ENCODE measurements at regions not wholly inside any gene's neighbourhood (a gene's known extent, or its start where the extent isn't known, plus 50 kb on each side); places are given as distances from the start of the nearest gene placed in this dataset.

GRCh38 chr5:33270671-33271070, 170.1 kb upstream of the TARS1 start:
- Mint-ChIP-seq H3K27ac (no peak overlapping the region), H3K27me3 (ENCODE audit: low read depth in 2 of 2) (no peaks in the 10 kb centered on the region), H3K9me3 (peaks cover 2% of the 10 kb centered on the region in 2 donors), H3K4me3 (no peak overlapping the region), H3K36me3 (no peaks in the 10 kb centered on the region), H3K4me1 (no peaks in the 10 kb centered on the region)
- Histone ChIP-seq H3K27ac (ENCODE audit: low read length) (no peak overlapping the region), H3K9me3 (ENCODE audit: control insufficient read depth, insufficient read depth, low read length) (no peaks in the 10 kb centered on the region), H3K4me3 (ENCODE audit: low read length) (no peak overlapping the region), H3K4me1 (ENCODE audit: control insufficient read depth, insufficient read depth, low read length) (no peaks in the 10 kb centered on the region), H3K36me3 (ENCODE audit: control insufficient read depth, insufficient read depth, low read length) (no peaks in the 10 kb centered on the region), H3K27me3 (ENCODE audit: control insufficient read depth, insufficient read depth, low read length) (no peaks in the 10 kb centered on the region)
- WGBS (ENCODE audit: insufficient coverage), result 43% methylated on average over 1 of the region's 1 CpG
- TF ChIP-seq CTCF (IDR thresholded peaks at IDR 0.05), result no peak
- DNase-seq (no peak), ATAC-seq (no peak)
- intact Hi-C loops (cut with micrococcal nuclease), result no loop called here

- Histone ChIP-seq H3K4me3 (ENCODE audit: low read length) (no peak overlapping the region), H3K4me1 (ENCODE audit: control insufficient read depth, insufficient read depth, low read length) (no peaks in the 10 kb centered on the region), H3K27ac (ENCODE audit: low read length) (no peak overlapping the region), H3K36me3 (ENCODE audit: control insufficient read depth, insufficient read depth, low read length) (no peaks in the 10 kb centered on the region), H3K27me3 (ENCODE audit: control insufficient read depth, insufficient read depth, low read length) (no peaks in the 10 kb centered on the region), H3K9me3 (ENCODE audit: control insufficient read depth, insufficient read depth, low read length) (no peaks in the 10 kb centered on the region)
- no peak overlapping the region for H3K27ac Mint-ChIP-seq
- intact Hi-C loops (cut with micrococcal nuclease), result no loop called here
- H3K27me3 Mint-ChIP-seq (ENCODE audit: low read depth in 2 of 2), result no peaks in the 10 kb centered on the region
- H3K9me3 Mint-ChIP-seq, result peaks cover 2% of the 10 kb centered on the region in 2 donors
- no peak overlapping the region for H3K4me3 Mint-ChIP-seq
- ATAC-seq, result no peak
- no peak for DNase-seq
- TF ChIP-seq CTCF (IDR thresholded peaks at IDR 0.05), result no peak
- no CpG with 5 or more reads among the region's 1 CpG for WGBS (ENCODE audit: insufficient coverage)
- H3K36me3 Mint-ChIP-seq, result no peaks in the 10 kb centered on the region
- H3K4me1 Mint-ChIP-seq, result no peaks in the 10 kb centered on the region
Measured at GRCh38 chr5:33271606-33272005, 169.2 kb upstream of the TARS1 start.

- Mint-ChIP-seq H3K9me3 (peaks cover 2% of the 10 kb centered on the region in 2 donors), H3K36me3 (no peaks in the 10 kb centered on the region), H3K4me1 (no peaks in the 10 kb centered on the region), H3K4me3 (no peak overlapping the region), H3K27ac (no peak overlapping the region), H3K27me3 (ENCODE audit: low read depth in 2 of 2) (no peaks in the 10 kb centered on the region)
- WGBS (ENCODE audit: insufficient coverage), result 94% methylated on average over 2 of the region's 3 CpGs
- no peak for DNase-seq
- no peaks in the 10 kb centered on the region for H3K27me3 ChIP-seq (ENCODE audit: control insufficient read depth, insufficient read depth, low read length)
- intact Hi-C loops (cut with micrococcal nuclease), result no loop called here
- H3K4me3 ChIP-seq (ENCODE audit: low read length), result no peak overlapping the region
- no peaks in the 10 kb centered on the region for H3K4me1 ChIP-seq (ENCODE audit: control insufficient read depth, insufficient read depth, low read length)
- ATAC-seq, result no peak
- H3K36me3 ChIP-seq (ENCODE audit: control insufficient read depth, insufficient read depth, low read length), result no peaks in the 10 kb centered on the region
- TF ChIP-seq CTCF (IDR thresholded peaks at IDR 0.05), result no peak
- H3K27ac ChIP-seq (ENCODE audit: low read length), result no peak overlapping the region
- H3K9me3 ChIP-seq (ENCODE audit: control insufficient read depth, insufficient read depth, low read length), result no peaks in the 10 kb centered on the region
Measured at GRCh38 chr5:33272288-33272687, 168.5 kb upstream of the TARS1 start.

- Mint-ChIP-seq H3K27me3 (ENCODE audit: low read depth in 2 of 2) (no peaks in the 10 kb centered on the region), H3K9me3 (peaks cover 2% of the 10 kb centered on the region in 2 donors), H3K4me1 (no peaks in the 10 kb centered on the region), H3K36me3 (no peaks in the 10 kb centered on the region), H3K4me3 (no peak overlapping the region), H3K27ac (no peak overlapping the region)
- no peak for DNase-seq
- Histone ChIP-seq H3K27ac (ENCODE audit: low read length) (no peak overlapping the region), H3K27me3 (ENCODE audit: control insufficient read depth, insufficient read depth, low read length) (no peaks in the 10 kb centered on the region), H3K9me3 (ENCODE audit: control insufficient read depth, insufficient read depth, low read length) (no peaks in the 10 kb centered on the region), H3K4me3 (ENCODE audit: low read length) (no peak overlapping the region), H3K36me3 (ENCODE audit: control insufficient read depth, insufficient read depth, low read length) (no peaks in the 10 kb centered on the region), H3K4me1 (ENCODE audit: control insufficient read depth, insufficient read depth, low read length) (no peaks in the 10 kb centered on the region)
- ATAC-seq, result no peak
- intact Hi-C loops (cut with micrococcal nuclease), result no loop called here
- TF ChIP-seq CTCF (IDR thresholded peaks at IDR 0.05), result no peak
Measured at GRCh38 chr5:33273985-33274384, 166.8 kb upstream of the TARS1 start.

Data from natural killer cell (primary cell).